Urothelium cell line (cell line): ENCODE measurements at regions not wholly inside any gene's neighbourhood (a gene's known extent, or its start where the extent isn't known, plus 50 kb on each side); places are given as distances from the start of the nearest gene placed in this dataset.
"Not testable (repeated sequence)": the region's sequence is repeated elsewhere in the genome, so short reads cannot be mapped to it uniquely, and the experiment has no call there.

Source experiments
- DNase-seq: peaks from one replicate; pipeline ENCODE4 v3.0.0; 2011; ENCODE audit warnings: low spot score, mixed read lengths
- FAIRE-seq: peaks from 2 replicates; lab custom pipeline; 2011; peaks lifted over from hg19 to GRCh38; lab: Jason Lieb, UNC

GRCh38 chr4:44563496-44563895 is 87.9 kb downstream of the YIPF7 start:
- DNase-seq (no peak), FAIRE-seq (no peak)

GRCh38 chr4:44558031-44558605 is 93.3 kb downstream of the YIPF7 start:
- DNase-seq (no peak), FAIRE-seq (no peak)

GRCh38 chr4:44554768-44555167 is 96.7 kb downstream of the YIPF7 start:
- FAIRE-seq, result no peak
- DNase-seq, result no peak

GRCh38 chr4:44553180-44553579 is 98.2 kb downstream of the YIPF7 start:
- FAIRE-seq (no peak), DNase-seq (no peak)

- FAIRE-seq, result no peak
Observed at GRCh38 chr4:44545781-44546180, 97.2 kb upstream of the KCTD8 start.

GRCh38 chr4:44544158-44544557 is 95.5 kb upstream of the KCTD8 start:
- FAIRE-seq (no peak), DNase-seq (no peak)

More at GRCh38 chr4:44545781-44546180, 97.2 kb upstream of the KCTD8 start:
- DNase-seq, result no peak

GRCh38 chr4:44538534-44538933 is 89.9 kb upstream of the KCTD8 start:
- FAIRE-seq, result no peak
- DNase-seq, result no peak

- DNase-seq, result no peak
- no peak for FAIRE-seq
Observed at GRCh38 chr4:44535981-44536380, 87.4 kb upstream of the KCTD8 start.

GRCh38 chr4:44532851-44533250 is 84.2 kb upstream of the KCTD8 start:
- DNase-seq (no peak), FAIRE-seq (no peak)

GRCh38 chr4:44522761-44523445 is 74.3 kb upstream of the KCTD8 start:
- peak; percentile 40 for FAIRE-seq
- DNase-seq, result peak; percentile 25

- DNase-seq, FAIRE-seq: not testable (repeated sequence)
Observed at GRCh38 chr4:44502216-44502615, 53.6 kb upstream of the KCTD8 start.
